Raji (cell line): ENCODE measurements at regions not wholly inside any gene's neighbourhood (a gene's known extent, or its start where the extent isn't known, plus 50 kb on each side); places are given as distances from the start of the nearest gene placed in this dataset.

Experiments
- POLR2A ChIP-seq: IDR thresholded peaks from 2 replicates; pipeline ENCODE4 v1.6.1; 2011; ENCODE audit warnings: low read depth, low read length, control low read depth; ENCODE audit not compliant: insufficient read depth

- no peak for TF ChIP-seq POLR2A
These were observed 182.4 kb downstream of the UACA start for GRCh38 chr15:70580958-70581357.

- no peak for TF ChIP-seq POLR2A
These were observed 183.1 kb downstream of the UACA start for GRCh38 chr15:70580286-70580685.

GRCh38 chr15:70579766-70580165 is 183.6 kb downstream of the UACA start:
- no peak for TF ChIP-seq POLR2A

DNA sequence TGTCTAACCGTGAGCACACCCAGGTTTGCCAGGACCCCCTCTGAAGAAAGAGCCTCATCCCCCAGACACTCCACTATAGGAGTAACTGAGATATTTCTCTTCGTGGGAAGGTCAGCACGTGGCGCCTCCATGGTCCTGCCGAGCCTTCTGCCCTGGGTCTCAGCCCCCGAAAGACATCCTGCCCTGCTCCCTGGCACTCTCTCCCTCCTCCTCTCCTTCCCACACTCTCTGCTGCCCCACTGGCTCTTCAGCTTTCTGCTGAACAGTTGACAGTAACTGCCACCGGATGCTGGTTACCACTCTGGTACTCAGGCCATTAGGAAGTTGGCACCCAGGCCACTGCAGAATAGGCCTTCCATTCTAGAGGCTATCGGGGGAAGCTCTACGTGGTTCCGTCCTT is 185.2 kb downstream of the UACA start:
- no peak for TF ChIP-seq POLR2A

- TF ChIP-seq POLR2A, result no peak
These were observed 186.7 kb downstream of the UACA start for GRCh38 chr15:70576696-70577095.

- no peak for TF ChIP-seq POLR2A
These were observed 187.1 kb downstream of the UACA start for GRCh38 chr15:70576276-70576675.

DNA sequence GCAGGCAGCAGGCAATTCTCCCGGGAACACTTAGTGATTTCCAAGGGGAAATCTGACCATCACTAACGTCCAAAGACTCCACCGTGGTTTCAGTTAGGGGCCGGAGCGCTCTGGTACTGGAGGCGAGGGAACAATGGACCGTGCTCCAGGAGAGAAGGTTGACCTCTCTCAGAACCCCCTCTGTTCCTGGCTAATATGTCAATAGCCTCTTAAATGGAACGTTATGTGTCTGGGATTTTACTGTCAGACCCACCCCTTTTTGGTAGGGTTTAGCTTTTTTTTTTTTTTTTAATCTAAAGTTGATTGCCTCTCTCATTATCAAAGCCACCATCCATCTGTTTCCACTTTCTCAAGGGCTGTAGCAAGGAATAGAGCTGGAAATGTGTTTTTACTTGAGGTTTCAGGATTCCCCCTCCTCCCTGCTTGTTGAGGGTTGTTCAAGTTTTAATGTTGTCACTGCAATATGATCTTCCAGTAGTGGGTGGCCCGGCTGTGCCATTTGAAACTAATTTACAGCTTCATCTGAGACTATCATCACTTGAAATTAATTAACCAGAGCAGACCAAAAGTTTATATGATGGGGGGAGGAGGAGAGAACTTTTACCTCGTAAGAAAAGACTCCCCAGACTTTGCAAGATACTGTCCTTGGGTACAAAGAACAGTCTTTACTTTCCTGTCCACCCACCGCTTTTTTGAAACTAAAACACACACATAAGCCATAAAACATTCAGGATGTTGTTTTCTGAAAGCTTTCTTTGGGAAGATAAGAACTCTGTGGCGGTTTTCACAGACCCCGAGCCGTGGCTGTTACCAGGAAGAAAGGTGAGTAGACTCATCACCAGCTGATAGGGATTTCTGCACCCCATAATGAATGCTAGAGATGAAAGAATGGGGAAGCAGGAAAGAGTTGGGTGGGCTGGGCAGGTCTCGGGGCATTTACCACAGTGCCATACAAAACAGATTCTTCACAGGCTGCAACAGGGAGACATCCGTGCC is 187.8 kb downstream of the UACA start:
- no peak for TF ChIP-seq POLR2A

DNA sequence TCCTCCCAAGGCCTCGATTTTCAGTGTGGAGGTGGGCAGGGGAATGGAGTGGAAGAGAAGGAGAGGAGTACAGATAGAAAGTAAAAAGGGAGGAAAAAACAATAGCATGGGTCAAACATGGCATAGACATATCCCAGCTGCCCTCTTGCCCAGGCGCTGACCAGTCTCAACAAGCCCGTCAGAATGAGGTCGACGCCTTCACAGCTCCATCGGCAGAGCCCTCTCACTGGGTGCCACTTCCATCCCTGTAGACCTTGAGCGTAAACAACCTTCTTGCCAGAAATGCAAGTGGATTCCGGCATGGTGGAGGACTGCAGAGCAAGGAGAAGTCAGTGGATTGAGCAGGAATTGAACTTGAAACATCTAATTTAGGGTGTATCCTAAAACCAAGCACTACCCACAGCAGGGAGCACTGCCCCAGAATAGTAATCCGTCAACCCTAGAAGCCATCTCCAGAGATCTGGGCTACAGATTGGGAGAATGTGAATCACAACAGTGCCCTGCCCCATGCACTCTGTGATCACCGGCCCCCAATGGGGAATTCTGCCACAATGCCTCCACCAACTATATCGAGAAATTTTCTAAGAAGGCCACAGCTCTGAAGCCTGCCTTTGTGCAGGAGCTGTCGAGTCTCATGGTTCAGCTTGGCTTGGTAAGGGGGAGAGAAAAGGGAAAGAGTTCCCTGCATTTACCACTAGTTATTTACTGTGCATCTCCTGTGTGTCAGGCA is 190.1 kb downstream of the UACA start:
- no peak for TF ChIP-seq POLR2A

- no peak for TF ChIP-seq POLR2A
These were observed 193.6 kb downstream of the UACA start for GRCh38 chr15:70569714-70570231.

- TF ChIP-seq POLR2A, result no peak
These were observed 194.2 kb downstream of the UACA start for GRCh38 chr15:70569091-70569713.

GRCh38 chr15:70566989-70567388 is 196.4 kb downstream of the UACA start:
- TF ChIP-seq POLR2A, result no peak

DNA sequence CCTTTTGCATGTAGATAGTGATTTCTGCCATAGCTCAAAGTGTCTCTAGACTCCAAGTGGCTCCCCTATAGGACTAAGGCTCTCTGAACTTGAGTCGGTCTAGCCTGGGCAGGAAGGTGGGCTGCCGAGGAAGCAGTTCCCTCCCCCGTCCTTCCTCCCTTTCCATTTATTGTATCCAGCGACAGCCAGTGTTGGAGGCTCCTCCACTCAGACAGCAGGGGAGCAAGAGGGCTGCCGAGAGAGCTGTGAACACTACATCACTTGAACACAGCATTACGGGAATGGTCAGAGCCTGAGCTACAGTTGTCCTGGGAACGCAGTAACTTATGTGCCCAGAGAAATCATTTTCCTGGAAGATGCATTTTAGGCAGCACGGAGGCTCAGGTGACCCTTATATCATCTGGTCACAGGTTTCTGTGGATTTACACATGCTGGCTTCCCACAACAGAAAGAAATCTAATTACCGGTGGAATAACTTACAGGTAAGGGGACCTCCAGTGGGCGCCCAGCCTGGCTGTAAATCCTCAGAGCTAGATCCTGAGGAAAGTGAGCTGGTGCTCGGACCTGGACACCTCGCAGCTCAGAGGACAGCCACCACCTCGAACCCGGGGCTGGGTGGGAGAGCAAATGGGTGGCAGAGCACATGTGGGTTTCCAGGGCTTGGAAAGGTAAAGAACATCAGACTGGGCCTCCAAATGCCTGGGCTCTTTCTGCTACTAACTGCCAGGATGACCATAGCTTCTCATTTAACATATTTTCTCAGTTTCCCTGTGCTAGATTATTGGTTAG is 197.1 kb downstream of the UACA start:
- no peak for TF ChIP-seq POLR2A

GRCh38 chr15:70563561-70564095 is 199.7 kb downstream of the UACA start:
- no peak for TF ChIP-seq POLR2A

- no peak for TF ChIP-seq POLR2A
These were observed 200.5 kb downstream of the UACA start for GRCh38 chr15:70562906-70563305.
